ENCODE measurements at regions not wholly inside any gene's neighbourhood (a gene's known extent, or its start where the extent isn't known, plus 50 kb on each side); places are given as distances from the start of the nearest gene placed in this dataset.
"Not testable (repeated sequence)": the region's sequence is repeated elsewhere in the genome, so short reads cannot be mapped to it uniquely, and the experiment has no call there.

GRCh38 chr9:41018948-41019347 lies 109.5 kb downstream of the FOXD4L6 start:
- DNase-seq (ENCODE audit: low read depth, low spot score): not testable (repeated sequence)

- DNase-seq (ENCODE audit: low read depth, low spot score): not testable (repeated sequence)
Observed at GRCh38 chr9:41016699-41017098, 111.8 kb downstream of the FOXD4L6 start.

GRCh38 chr9:40999952-41000700 lies 128.4 kb downstream of the FOXD4L6 start:
- not testable (repeated sequence) for DNase-seq (ENCODE audit: low read depth, low spot score)

- not testable (repeated sequence) for DNase-seq (ENCODE audit: low read depth, low spot score)
Observed at GRCh38 chr9:40995490-40995889, 133.0 kb downstream of the FOXD4L6 start.

GRCh38 chr9:40993842-40994241 lies 134.6 kb downstream of the FOXD4L6 start:
- DNase-seq (ENCODE audit: low read depth, low spot score): not testable (repeated sequence)

GRCh38 chr9:40993375-40993774 lies 135.1 kb downstream of the FOXD4L6 start:
- DNase-seq (ENCODE audit: low read depth, low spot score): not testable (repeated sequence)

- not testable (repeated sequence) for DNase-seq (ENCODE audit: low read depth, low spot score)
Observed at GRCh38 chr9:40992472-40992821, 136.0 kb downstream of the FOXD4L6 start.

GRCh38 chr9:40991741-40992471 lies 136.6 kb downstream of the FOXD4L6 start:
- peak; percentile 95 for DNase-seq (ENCODE audit: low read depth, low spot score)

GRCh38 chr9:40991100-40991740 lies 137.3 kb downstream of the FOXD4L6 start:
- DNase-seq (ENCODE audit: low read depth, low spot score): not testable (repeated sequence)

GRCh38 chr9:40986332-40986731 lies 142.1 kb downstream of the FOXD4L6 start:
- DNase-seq (ENCODE audit: low read depth, low spot score): not testable (repeated sequence)

- not testable (repeated sequence) for DNase-seq (ENCODE audit: low read depth, low spot score)
Observed at GRCh38 chr9:40975351-40975750, 153.1 kb downstream of the FOXD4L6 start.

GRCh38 chr9:40974912-40975311 lies 153.6 kb downstream of the FOXD4L6 start:
- not testable (repeated sequence) for DNase-seq (ENCODE audit: low read depth, low spot score)

- not testable (repeated sequence) for DNase-seq (ENCODE audit: low read depth, low spot score)
Observed at GRCh38 chr9:40971773-40972172, 156.7 kb downstream of the FOXD4L6 start.

- not testable (repeated sequence) for DNase-seq (ENCODE audit: low read depth, low spot score)
Observed at GRCh38 chr9:40970340-40970739, 158.1 kb downstream of the FOXD4L6 start.

- not testable (repeated sequence) for DNase-seq (ENCODE audit: low read depth, low spot score)
Observed at GRCh38 chr9:40962461-40962860, 166.0 kb downstream of the FOXD4L6 start.

GRCh38 chr9:40951876-40952494 lies 176.5 kb downstream of the FOXD4L6 start:
- DNase-seq (ENCODE audit: low read depth, low spot score): not testable (repeated sequence)

- DNase-seq (ENCODE audit: low read depth, low spot score): not testable (repeated sequence)
Observed at GRCh38 chr9:40946228-40946627, 182.3 kb downstream of the FOXD4L6 start.

GRCh38 chr9:40942730-40943129 lies 185.8 kb downstream of the FOXD4L6 start:
- DNase-seq (ENCODE audit: low read depth, low spot score): not testable (repeated sequence)

GRCh38 chr9:40939888-40940209 lies 188.6 kb downstream of the FOXD4L6 start:
- DNase-seq (ENCODE audit: low read depth, low spot score): not testable (repeated sequence)

GRCh38 chr9:40939201-40939887 lies 189.1 kb downstream of the FOXD4L6 start:
- not testable (repeated sequence) for DNase-seq (ENCODE audit: low read depth, low spot score)

GRCh38 chr9:40935336-40935735 lies 193.1 kb downstream of the FOXD4L6 start:
- no peak for DNase-seq (ENCODE audit: low read depth, low spot score)

Measured in activated naive CD8-positive, alpha-beta T cell treated with anti-CD3 and anti-CD28 coated beads, Interleukin-2, amount 50 U/mL, for 16 hours (primary cell).